ENCODE measurements at regions not wholly inside any gene's neighbourhood (a gene's known extent, or its start where the extent isn't known, plus 50 kb on each side); places are given as distances from the start of the nearest gene placed in this dataset.

DNA sequence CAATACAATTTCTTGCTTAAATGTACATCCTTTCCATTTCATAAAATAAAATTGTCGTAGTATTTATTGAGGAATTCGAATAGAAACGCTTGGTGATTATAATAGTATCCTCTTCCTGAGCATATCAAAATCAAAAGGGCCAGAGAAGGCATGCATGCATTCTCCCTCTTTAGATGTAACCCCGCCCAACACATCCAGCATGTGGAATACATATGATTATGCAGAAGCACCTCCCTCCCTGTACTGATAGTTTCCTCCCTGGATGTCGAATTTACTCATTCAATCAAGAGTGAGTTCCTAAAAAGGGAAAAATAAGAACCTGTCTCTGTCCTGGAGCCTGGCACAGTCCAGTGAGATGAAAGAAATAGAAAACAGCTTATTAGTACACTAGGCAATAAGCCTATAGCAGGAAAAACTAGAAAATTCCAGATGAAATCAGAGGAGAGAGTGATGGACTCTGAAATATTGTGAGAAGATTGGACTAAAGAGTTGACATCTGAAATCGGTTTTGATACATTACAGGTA lies 262.9 kb downstream of the RDH14 start:
- TF ChIP-seq, protein P1, sequence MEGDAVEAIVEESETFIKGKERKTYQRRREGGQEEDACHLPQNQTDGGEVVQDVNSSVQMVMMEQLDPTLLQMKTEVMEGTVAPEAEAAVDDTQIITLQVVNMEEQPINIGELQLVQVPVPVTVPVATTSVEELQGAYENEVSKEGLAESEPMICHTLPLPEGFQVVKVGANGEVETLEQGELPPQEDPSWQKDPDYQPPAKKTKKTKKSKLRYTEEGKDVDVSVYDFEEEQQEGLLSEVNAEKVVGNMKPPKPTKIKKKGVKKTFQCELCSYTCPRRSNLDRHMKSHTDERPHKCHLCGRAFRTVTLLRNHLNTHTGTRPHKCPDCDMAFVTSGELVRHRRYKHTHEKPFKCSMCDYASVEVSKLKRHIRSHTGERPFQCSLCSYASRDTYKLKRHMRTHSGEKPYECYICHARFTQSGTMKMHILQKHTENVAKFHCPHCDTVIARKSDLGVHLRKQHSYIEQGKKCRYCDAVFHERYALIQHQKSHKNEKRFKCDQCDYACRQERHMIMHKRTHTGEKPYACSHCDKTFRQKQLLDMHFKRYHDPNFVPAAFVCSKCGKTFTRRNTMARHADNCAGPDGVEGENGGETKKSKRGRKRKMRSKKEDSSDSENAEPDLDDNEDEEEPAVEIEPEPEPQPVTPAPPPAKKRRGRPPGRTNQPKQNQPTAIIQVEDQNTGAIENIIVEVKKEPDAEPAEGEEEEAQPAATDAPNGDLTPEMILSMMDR (IDR thresholded peaks at IDR 0.05), result no peak
- no peak for TF ChIP-seq POLR2A (IDR thresholded peaks at IDR 0.05)
